Right atrium auricular region (tissue), 2 donors: ENCODE measurements at regions not wholly inside any gene's neighbourhood (a gene's known extent, or its start where the extent isn't known, plus 50 kb on each side); places are given as distances from the start of the nearest gene placed in this dataset.

ENCODE experiments used
- DNase-seq: peaks from one replicate; pipeline ENCODE4 v3.0.0-alpha.2; 2019; ENCODE audit warnings: low spot score
- H3K27ac ChIP-seq, 2 donors: fragments of 200-600 bp; sonication (generic); 1 replicate in 1 of 2; 2 replicates in 1 of 2; pipeline ENCODE4 v1.5.1; 2016 to 2019
- H3K27me3 ChIP-seq, 2 donors: fragments of 200-600 bp; sonication (generic); one replicate each; pipeline versions ENCODE4 v1.5.1 to v1.6.0; 2017 to 2019
- H3K36me3 ChIP-seq: fragments of 200-600 bp; sonication (generic); one replicate; pipeline ENCODE4 v1.5.1; 2016
- H3K4me1 ChIP-seq, 2 donors: fragments of 200-600 bp; sonication (generic); one replicate each; pipeline versions ENCODE4 v1.5.1 to v1.6.0; 2017 to 2019
- H3K4me3 ChIP-seq, 2 donors: fragments of 200-600 bp; sonication (generic); 1 replicate in 1 of 2; 2 replicates in 1 of 2; pipeline ENCODE4 v1.5.1; 2017 to 2019; ENCODE audit warnings: mild to moderate bottlenecking in 1 of 2, moderate library complexity in 1 of 2
- H3K9me3 ChIP-seq, 2 donors: fragments of 200-600 bp; sonication (generic); one replicate each; pipeline ENCODE4 v1.5.1; 2019
- TF ChIP-seq, protein P1 (sequence below), 2 donors: fragments of 200-600 bp; sonication (generic); IDR thresholded peaks; one replicate each; pipeline ENCODE4 v1.5.1; 2019; ENCODE audit warnings: antibody characterized with exemption in 2 of 2

DNA sequence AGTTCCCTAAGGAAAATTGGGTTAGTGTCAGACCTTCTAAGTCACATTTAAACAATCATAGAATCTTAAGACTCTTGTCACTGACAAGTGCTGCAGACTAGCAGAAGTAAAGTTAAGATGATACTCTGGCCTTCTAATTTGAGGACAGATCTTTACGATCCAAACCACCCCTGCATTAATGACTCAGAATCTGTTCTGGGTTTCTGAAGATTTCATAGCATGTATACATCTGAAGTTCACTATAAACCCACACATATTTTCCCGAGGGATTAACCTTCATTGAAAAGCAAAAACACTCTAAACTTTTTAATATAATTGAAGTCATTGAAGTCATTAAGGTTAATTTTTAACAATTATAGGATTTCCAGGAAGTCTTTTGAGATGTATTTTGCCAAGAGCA lies 674.3 kb downstream of the IQCM start:
- Histone ChIP-seq H3K27ac (no peak overlapping the region), H3K4me3 (no peak overlapping the region), H3K36me3 (no peaks in the 10 kb centered on the region), H3K9me3 (no peaks in the 10 kb centered on the region), H3K4me1 (no peaks in the 10 kb centered on the region), H3K27me3 (no peaks in the 10 kb centered on the region)
- TF ChIP-seq, protein P1, sequence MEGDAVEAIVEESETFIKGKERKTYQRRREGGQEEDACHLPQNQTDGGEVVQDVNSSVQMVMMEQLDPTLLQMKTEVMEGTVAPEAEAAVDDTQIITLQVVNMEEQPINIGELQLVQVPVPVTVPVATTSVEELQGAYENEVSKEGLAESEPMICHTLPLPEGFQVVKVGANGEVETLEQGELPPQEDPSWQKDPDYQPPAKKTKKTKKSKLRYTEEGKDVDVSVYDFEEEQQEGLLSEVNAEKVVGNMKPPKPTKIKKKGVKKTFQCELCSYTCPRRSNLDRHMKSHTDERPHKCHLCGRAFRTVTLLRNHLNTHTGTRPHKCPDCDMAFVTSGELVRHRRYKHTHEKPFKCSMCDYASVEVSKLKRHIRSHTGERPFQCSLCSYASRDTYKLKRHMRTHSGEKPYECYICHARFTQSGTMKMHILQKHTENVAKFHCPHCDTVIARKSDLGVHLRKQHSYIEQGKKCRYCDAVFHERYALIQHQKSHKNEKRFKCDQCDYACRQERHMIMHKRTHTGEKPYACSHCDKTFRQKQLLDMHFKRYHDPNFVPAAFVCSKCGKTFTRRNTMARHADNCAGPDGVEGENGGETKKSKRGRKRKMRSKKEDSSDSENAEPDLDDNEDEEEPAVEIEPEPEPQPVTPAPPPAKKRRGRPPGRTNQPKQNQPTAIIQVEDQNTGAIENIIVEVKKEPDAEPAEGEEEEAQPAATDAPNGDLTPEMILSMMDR (IDR thresholded peaks at IDR 0.05): no peak
- no peak for DNase-seq

DNA sequence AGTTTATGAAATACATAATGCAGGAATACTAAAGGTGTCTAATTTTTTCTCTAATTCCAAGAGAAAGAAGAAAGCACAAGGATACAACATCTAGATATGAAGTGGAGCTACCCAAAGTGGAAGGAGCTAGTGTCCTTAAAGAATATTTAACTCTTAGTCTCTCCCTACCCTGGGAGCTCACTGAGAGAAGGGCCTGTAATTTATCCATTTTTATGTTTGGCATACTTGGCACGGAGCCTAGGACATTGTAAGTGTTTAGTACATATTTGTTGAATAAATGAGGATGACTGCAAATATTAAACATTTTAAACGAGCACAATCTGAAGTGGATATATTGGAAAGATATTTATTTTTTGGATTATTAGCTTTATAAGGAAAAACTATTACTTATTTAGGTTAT lies 674.8 kb downstream of the IQCM start:
- Histone ChIP-seq H3K36me3 (no peaks in the 10 kb centered on the region), H3K4me1 (no peaks in the 10 kb centered on the region), H3K27ac (no peak overlapping the region), H3K27me3 (no peaks in the 10 kb centered on the region), H3K4me3 (no peak overlapping the region), H3K9me3 (no peaks in the 10 kb centered on the region)
- DNase-seq: no peak
- TF ChIP-seq, protein P1 (IDR thresholded peaks at IDR 0.05): no peak

DNA sequence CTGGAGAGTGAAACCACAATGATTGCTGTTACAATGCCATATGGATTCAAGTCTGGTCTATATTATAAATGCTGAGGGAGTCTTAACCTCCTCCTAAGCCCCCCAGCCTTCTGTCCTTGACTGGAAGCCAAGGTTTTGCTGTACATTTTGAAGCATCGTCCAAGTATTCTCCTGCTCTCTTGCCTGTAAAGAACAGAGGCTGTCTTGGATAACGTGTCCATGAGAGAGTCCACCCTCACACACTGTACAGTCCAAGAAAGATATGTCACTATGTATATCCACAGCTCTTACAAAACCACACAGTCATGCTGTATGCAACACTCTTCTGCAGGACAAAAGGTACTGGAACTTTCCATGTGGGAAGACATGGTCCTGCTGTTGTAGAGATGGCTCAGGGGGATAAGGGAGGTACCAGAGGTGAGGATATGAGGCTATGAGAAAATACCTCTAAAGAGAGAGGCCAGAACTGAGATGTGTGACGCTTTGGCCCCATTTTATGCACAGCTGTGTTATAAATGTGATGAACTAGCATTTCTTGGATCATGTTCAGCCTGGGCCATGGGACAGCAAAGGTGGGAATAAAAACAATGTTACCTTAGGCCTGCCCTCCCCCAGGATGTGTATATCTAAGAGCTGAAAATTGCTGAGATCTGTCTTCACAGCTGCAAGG lies 678.6 kb downstream of the IQCM start:
- TF ChIP-seq, protein P1 (IDR thresholded peaks at IDR 0.05): no peak
- DNase-seq: no peak
- H3K36me3 ChIP-seq: no peaks in the 10 kb centered on the region
- H3K4me3 ChIP-seq: no peak overlapping the region
- no peaks in the 10 kb centered on the region for H3K4me1 ChIP-seq
- H3K27ac ChIP-seq: no peak overlapping the region
- no peaks in the 10 kb centered on the region for H3K27me3 ChIP-seq
- H3K9me3 ChIP-seq: no peaks in the 10 kb centered on the region

DNA sequence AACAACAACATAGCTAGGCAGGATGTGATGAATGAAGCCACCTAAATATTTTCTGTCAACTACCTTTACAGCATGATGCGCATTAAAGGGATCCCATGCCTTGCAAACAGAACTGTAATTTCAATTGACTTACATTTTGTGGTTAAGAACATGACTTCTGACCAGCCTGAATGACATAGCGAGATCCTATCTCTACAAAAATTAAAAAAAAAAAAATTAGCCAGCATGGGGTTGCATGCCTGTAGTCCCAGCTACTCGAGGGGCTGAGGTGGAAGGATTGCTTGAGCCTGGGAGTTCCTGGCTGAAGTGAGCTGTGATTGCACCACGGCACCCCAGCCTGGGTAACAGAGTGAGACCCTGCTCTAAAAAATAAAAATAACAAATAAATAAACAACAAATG lies 680.6 kb downstream of the IQCM start:
- Histone ChIP-seq H3K36me3 (no peaks in the 10 kb centered on the region), H3K27me3 (no peaks in the 10 kb centered on the region), H3K27ac (no peak overlapping the region), H3K4me1 (no peaks in the 10 kb centered on the region), H3K9me3 (no peaks in the 10 kb centered on the region), H3K4me3 (no peak overlapping the region)
- TF ChIP-seq, protein P1 (IDR thresholded peaks at IDR 0.05): no peak
- no peak for DNase-seq

DNA sequence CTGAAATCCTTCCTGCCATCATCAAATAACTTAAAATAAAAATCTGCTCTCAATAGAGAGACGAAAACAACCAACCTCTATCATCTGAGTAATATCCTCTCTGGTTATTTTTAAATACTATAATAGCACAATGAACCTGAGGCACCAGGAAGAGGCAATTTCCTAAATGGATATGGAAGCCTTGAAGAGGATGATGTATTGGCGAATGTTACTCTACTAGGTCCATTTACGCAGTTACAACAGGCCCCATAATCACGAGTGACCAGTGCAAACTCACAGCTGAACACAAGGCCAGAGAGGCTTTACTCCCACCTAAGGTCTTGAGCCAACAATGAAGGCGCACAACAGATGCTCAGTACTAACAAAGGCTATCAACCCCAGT lies 678.8 kb upstream of the NR3C2 start:
- Histone ChIP-seq H3K4me1 (no peaks in the 10 kb centered on the region), H3K9me3 (no peaks in the 10 kb centered on the region), H3K27ac (no peak overlapping the region), H3K27me3 (no peaks in the 10 kb centered on the region), H3K36me3 (no peaks in the 10 kb centered on the region), H3K4me3 (no peak overlapping the region)
- no peak for DNase-seq
- TF ChIP-seq, protein P1 (IDR thresholded peaks at IDR 0.05): no peak
